Testis (tissue), 2 donors: ENCODE measurements at regions not wholly inside any gene's neighbourhood (a gene's known extent, or its start where the extent isn't known, plus 50 kb on each side); places are given as distances from the start of the nearest gene placed in this dataset.

Experiments used
- POLR2A ChIP-seq: fragments of 450-650 bp; IDR thresholded peaks from one replicate; pipeline ENCODE4 v1.6.1; 2017; ENCODE audit warnings: antibody characterized with exemption, mild to moderate bottlenecking, moderate library complexity
- TF ChIP-seq, protein P1 (sequence below), 3 experiments: fragments of 450-650 bp in 2 of 3; fragments of 200-600 bp in 1 of 3; sonication (generic) in 1 of 3; IDR thresholded peaks; one replicate each; pipeline ENCODE4 v1.5.1; 2016 to 2019; ENCODE audit warnings: antibody characterized with exemption in 3 of 3, mild to moderate bottlenecking in 2 of 3, moderate library complexity in 1 of 3

DNA sequence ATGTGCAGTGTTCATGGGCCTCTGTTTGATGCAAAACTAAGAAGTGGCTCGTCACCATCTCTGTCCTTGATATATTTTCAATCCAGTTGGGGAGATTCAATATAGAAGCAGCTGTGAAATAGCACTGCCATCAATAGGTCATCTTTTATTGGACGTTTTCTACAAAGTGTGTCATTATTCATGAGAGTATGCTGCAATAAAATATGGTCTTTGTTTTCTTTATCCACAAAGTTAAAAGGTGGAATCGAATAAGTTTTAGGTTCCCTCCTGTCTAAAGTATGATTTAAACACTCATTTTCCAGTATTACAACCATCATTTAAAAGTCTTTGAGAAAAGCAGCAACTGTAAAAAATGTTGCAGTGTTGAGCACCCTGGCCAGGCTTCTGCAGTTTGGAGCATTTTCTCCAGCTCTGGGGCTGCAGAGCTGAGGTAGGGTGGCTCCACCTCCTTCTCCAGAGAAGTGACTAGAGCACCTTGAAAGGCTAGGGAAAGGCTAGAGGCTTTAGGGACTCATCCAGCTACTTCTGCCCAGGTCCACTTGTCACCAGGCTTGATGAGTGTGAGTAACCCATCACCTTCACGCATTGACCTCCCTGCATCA, 56.5 kb upstream of the DNAH14 start:
- TF ChIP-seq, protein P1, sequence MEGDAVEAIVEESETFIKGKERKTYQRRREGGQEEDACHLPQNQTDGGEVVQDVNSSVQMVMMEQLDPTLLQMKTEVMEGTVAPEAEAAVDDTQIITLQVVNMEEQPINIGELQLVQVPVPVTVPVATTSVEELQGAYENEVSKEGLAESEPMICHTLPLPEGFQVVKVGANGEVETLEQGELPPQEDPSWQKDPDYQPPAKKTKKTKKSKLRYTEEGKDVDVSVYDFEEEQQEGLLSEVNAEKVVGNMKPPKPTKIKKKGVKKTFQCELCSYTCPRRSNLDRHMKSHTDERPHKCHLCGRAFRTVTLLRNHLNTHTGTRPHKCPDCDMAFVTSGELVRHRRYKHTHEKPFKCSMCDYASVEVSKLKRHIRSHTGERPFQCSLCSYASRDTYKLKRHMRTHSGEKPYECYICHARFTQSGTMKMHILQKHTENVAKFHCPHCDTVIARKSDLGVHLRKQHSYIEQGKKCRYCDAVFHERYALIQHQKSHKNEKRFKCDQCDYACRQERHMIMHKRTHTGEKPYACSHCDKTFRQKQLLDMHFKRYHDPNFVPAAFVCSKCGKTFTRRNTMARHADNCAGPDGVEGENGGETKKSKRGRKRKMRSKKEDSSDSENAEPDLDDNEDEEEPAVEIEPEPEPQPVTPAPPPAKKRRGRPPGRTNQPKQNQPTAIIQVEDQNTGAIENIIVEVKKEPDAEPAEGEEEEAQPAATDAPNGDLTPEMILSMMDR (IDR thresholded peaks at IDR 0.05) = no peak
- no peak for TF ChIP-seq POLR2A
